ENCODE measurements at regions not wholly inside any gene's neighbourhood (a gene's known extent, or its start where the extent isn't known, plus 50 kb on each side); places are given as distances from the start of the nearest gene placed in this dataset.
"Not testable (repeated sequence)": the region's sequence is repeated elsewhere in the genome, so short reads cannot be mapped to it uniquely, and the experiment has no call there.

GRCh38 chr1:173370586-173370985 lies 106.5 kb upstream of the PRDX6 start:
- not testable (repeated sequence) for H3K36me3 ChIP-seq (ENCODE audit: insufficient read depth, low read length); H3K4me3 ChIP-seq (ENCODE audit: low read length); H3K27ac ChIP-seq (ENCODE audit: low read depth, low read length); H3K9ac ChIP-seq (ENCODE audit: low read depth, low read length); H3K9me3 ChIP-seq (ENCODE audit: insufficient read depth, low read depth, low read length); H3K4me1 ChIP-seq (ENCODE audit: insufficient read depth, low read length); H3K27me3 ChIP-seq (ENCODE audit: insufficient read depth, low read length)
- 100% methylated on average over 1 of the region's 3 CpGs for WGBS

GRCh38 chr1:173376065-173376464 lies 101.1 kb upstream of the PRDX6 start:
- not testable (repeated sequence) for H3K27ac ChIP-seq (ENCODE audit: low read depth, low read length); H3K4me1 ChIP-seq (ENCODE audit: insufficient read depth, low read length); H3K27me3 ChIP-seq (ENCODE audit: insufficient read depth, low read length); H3K36me3 ChIP-seq (ENCODE audit: insufficient read depth, low read length); H3K9me3 ChIP-seq (ENCODE audit: insufficient read depth, low read depth, low read length); H3K9ac ChIP-seq (ENCODE audit: low read depth, low read length); H3K4me3 ChIP-seq (ENCODE audit: low read length)
- 100% methylated on average over 1 of the region's 1 CpG for WGBS

GRCh38 chr1:173377266-173377665 lies 99.9 kb upstream of the PRDX6 start:
- 95% methylated on average over 13 of the region's 13 CpGs for WGBS

GRCh38 chr1:173383351-173383750 lies 93.8 kb upstream of the PRDX6 start:
- Histone ChIP-seq H3K36me3 (ENCODE audit: insufficient read depth, low read length) (no peaks in the 10 kb centered on the region), H3K4me3 (ENCODE audit: low read length) (no peak overlapping the region), H3K9ac (ENCODE audit: low read depth, low read length) (no peak overlapping the region), H3K27me3 (ENCODE audit: insufficient read depth, low read length) (no peaks in the 10 kb centered on the region), H3K9me3 (ENCODE audit: insufficient read depth, low read depth, low read length) (no peaks in the 10 kb centered on the region), H3K27ac (ENCODE audit: low read depth, low read length) (no peak overlapping the region), H3K4me1 (ENCODE audit: insufficient read depth, low read length) (no peaks in the 10 kb centered on the region)
- 97% methylated on average over 1 of the region's 1 CpG for WGBS

More at GRCh38 chr1:173377266-173377665, 99.9 kb upstream of the PRDX6 start:
- Histone ChIP-seq H3K36me3 (ENCODE audit: insufficient read depth, low read length) (no peaks in the 10 kb centered on the region), H3K4me1 (ENCODE audit: insufficient read depth, low read length) (no peaks in the 10 kb centered on the region), H3K27me3 (ENCODE audit: insufficient read depth, low read length) (no peaks in the 10 kb centered on the region), H3K9ac (ENCODE audit: low read depth, low read length) (no peak overlapping the region), H3K27ac (ENCODE audit: low read depth, low read length) (no peak overlapping the region), H3K4me3 (ENCODE audit: low read length) (no peak overlapping the region), H3K9me3 (ENCODE audit: insufficient read depth, low read depth, low read length) (0 out of 2 replicates have a peak, but pooled peaks cover 7% of the 10 kb centered on the region)

- no peak overlapping the region for H3K27ac ChIP-seq (ENCODE audit: low read depth, low read length)
- WGBS = 89% methylated on average over 1 of the region's 1 CpG
- H3K27me3 ChIP-seq (ENCODE audit: insufficient read depth, low read length) = no peaks in the 10 kb centered on the region
- H3K9me3 ChIP-seq (ENCODE audit: insufficient read depth, low read depth, low read length) = no peaks in the 10 kb centered on the region
- H3K36me3 ChIP-seq (ENCODE audit: insufficient read depth, low read length) = no peaks in the 10 kb centered on the region
- H3K4me1 ChIP-seq (ENCODE audit: insufficient read depth, low read length) = no peaks in the 10 kb centered on the region
- H3K4me3 ChIP-seq (ENCODE audit: low read length) = no peak overlapping the region
- no peak overlapping the region for H3K9ac ChIP-seq (ENCODE audit: low read depth, low read length)
These were observed 88.8 kb upstream of the PRDX6 start for GRCh38 chr1:173388352-173388751.

GRCh38 chr1:173392895-173393658 lies 84.1 kb upstream of the PRDX6 start:
- H3K27me3 ChIP-seq (ENCODE audit: insufficient read depth, low read length) = no peaks in the 10 kb centered on the region
- 74% methylated on average over 8 of the region's 8 CpGs for WGBS
- no peaks in the 10 kb centered on the region for H3K36me3 ChIP-seq (ENCODE audit: insufficient read depth, low read length)
- no peaks in the 10 kb centered on the region for H3K9me3 ChIP-seq (ENCODE audit: insufficient read depth, low read depth, low read length)
- no peak overlapping the region for H3K4me3 ChIP-seq (ENCODE audit: low read length)
- no peak overlapping the region for H3K27ac ChIP-seq (ENCODE audit: low read depth, low read length)
- no peaks in the 10 kb centered on the region for H3K4me1 ChIP-seq (ENCODE audit: insufficient read depth, low read length)
- H3K9ac ChIP-seq (ENCODE audit: low read depth, low read length) = no peak overlapping the region

GRCh38 chr1:173393659-173394000 lies 83.5 kb upstream of the PRDX6 start:
- Histone ChIP-seq H3K4me1 (ENCODE audit: insufficient read depth, low read length) (no peaks in the 10 kb centered on the region), H3K27me3 (ENCODE audit: insufficient read depth, low read length) (no peaks in the 10 kb centered on the region), H3K36me3 (ENCODE audit: insufficient read depth, low read length) (no peaks in the 10 kb centered on the region), H3K9me3 (ENCODE audit: insufficient read depth, low read depth, low read length) (no peaks in the 10 kb centered on the region), H3K4me3 (ENCODE audit: low read length) (no peak overlapping the region), H3K9ac (ENCODE audit: low read depth, low read length) (no peak overlapping the region), H3K27ac (ENCODE audit: low read depth, low read length) (no peak overlapping the region)
- WGBS = 88% methylated on average over 1 of the region's 1 CpG

- H3K9me3 ChIP-seq (ENCODE audit: insufficient read depth, low read depth, low read length); H3K9ac ChIP-seq (ENCODE audit: low read depth, low read length); H3K4me1 ChIP-seq (ENCODE audit: insufficient read depth, low read length); H3K4me3 ChIP-seq (ENCODE audit: low read length); H3K27ac ChIP-seq (ENCODE audit: low read depth, low read length); H3K36me3 ChIP-seq (ENCODE audit: insufficient read depth, low read length); H3K27me3 ChIP-seq (ENCODE audit: insufficient read depth, low read length): not testable (repeated sequence)
These were observed 82.3 kb upstream of the PRDX6 start for GRCh38 chr1:173394813-173395212.

- Histone ChIP-seq H3K4me3 (ENCODE audit: low read length) (no peak overlapping the region), H3K9ac (ENCODE audit: low read depth, low read length) (no peak overlapping the region), H3K27ac (ENCODE audit: low read depth, low read length) (no peak overlapping the region), H3K27me3 (ENCODE audit: insufficient read depth, low read length) (no peaks in the 10 kb centered on the region), H3K9me3 (ENCODE audit: insufficient read depth, low read depth, low read length) (no peaks in the 10 kb centered on the region), H3K36me3 (ENCODE audit: insufficient read depth, low read length) (no peaks in the 10 kb centered on the region), H3K4me1 (ENCODE audit: insufficient read depth, low read length) (peaks cover 10% of the 10 kb centered on the region)
These were observed 81.4 kb upstream of the PRDX6 start for GRCh38 chr1:173395762-173396161.

- H3K9ac ChIP-seq (ENCODE audit: low read depth, low read length) = no peak overlapping the region
- peaks cover 17% of the 10 kb centered on the region for H3K4me1 ChIP-seq (ENCODE audit: insufficient read depth, low read length)
- H3K36me3 ChIP-seq (ENCODE audit: insufficient read depth, low read length) = no peaks in the 10 kb centered on the region
- H3K27me3 ChIP-seq (ENCODE audit: insufficient read depth, low read length) = no peaks in the 10 kb centered on the region
- no peak overlapping the region; the same call in 1 of the 2 replicates for H3K4me3 ChIP-seq (ENCODE audit: low read length)
- H3K9me3 ChIP-seq (ENCODE audit: insufficient read depth, low read depth, low read length) = no peaks in the 10 kb centered on the region
- H3K27ac ChIP-seq (ENCODE audit: low read depth, low read length) = peak overlapping the region; percentile 46; the same call in 1 of the 2 replicates
- no CpG with 5 or more reads among the region's 1 CpG for whole genome bisulfite sequencing
These were observed 76.6 kb upstream of the PRDX6 start for GRCh38 chr1:173400387-173400995.

GRCh38 chr1:173403996-173404395 lies 73.1 kb upstream of the PRDX6 start:
- Histone ChIP-seq H3K27ac (ENCODE audit: low read depth, low read length) (no peak overlapping the region), H3K9me3 (ENCODE audit: insufficient read depth, low read depth, low read length) (no peaks in the 10 kb centered on the region), H3K4me3 (ENCODE audit: low read length) (no peak overlapping the region), H3K27me3 (ENCODE audit: insufficient read depth, low read length) (no peaks in the 10 kb centered on the region), H3K9ac (ENCODE audit: low read depth, low read length) (no peak overlapping the region), H3K4me1 (ENCODE audit: insufficient read depth, low read length) (peaks cover 17% of the 10 kb centered on the region), H3K36me3 (ENCODE audit: insufficient read depth, low read length) (no peaks in the 10 kb centered on the region)
- WGBS = 99% methylated on average over 3 of the region's 3 CpGs

GRCh38 chr1:173405281-173405680 lies 71.9 kb upstream of the PRDX6 start:
- peaks cover 12% of the 10 kb centered on the region for H3K4me1 ChIP-seq (ENCODE audit: insufficient read depth, low read length)
- no peaks in the 10 kb centered on the region for H3K36me3 ChIP-seq (ENCODE audit: insufficient read depth, low read length)
- H3K4me3 ChIP-seq (ENCODE audit: low read length) = no peak overlapping the region
- no peaks in the 10 kb centered on the region for H3K9me3 ChIP-seq (ENCODE audit: insufficient read depth, low read depth, low read length)
- H3K9ac ChIP-seq (ENCODE audit: low read depth, low read length) = no peak overlapping the region
- H3K27me3 ChIP-seq (ENCODE audit: insufficient read depth, low read length) = no peaks in the 10 kb centered on the region
- no peak overlapping the region for H3K27ac ChIP-seq (ENCODE audit: low read depth, low read length)
